HCT116 (cell line): ENCODE measurements at regions not wholly inside any gene's neighbourhood (a gene's known extent, or its start where the extent isn't known, plus 50 kb on each side); places are given as distances from the start of the nearest gene placed in this dataset.

Source experiments
- ATAC-seq: fragments of 200-7000 bp; cut with Tn5 transposase; 2 replicates; pipeline ENCODE4 v1.9.1; 2020; ENCODE audit warnings: mild to moderate bottlenecking, moderate library complexity
- BruUV-seq: library from RNA; stranded (reverse); fragments of 400-500 nt; replicated peaks from 2 replicates; lab custom pipeline; 2021; lab: Mats Ljungman, UMichigan
- CTCF ChIA-PET: fragments of 300-600 bp; sonication (Branson Sonifier 250); formaldehyde crosslinking; loops from one replicate; lab custom pipeline; 2021; ENCODE audit warnings: antibody characterized with exemption; lab: Charles Lee
- POLR2A ChIA-PET: fragments of 300-600, 350-600 bp; sonication (Branson Sonifier 250); formaldehyde crosslinking; loops from one replicate; lab custom pipeline; 2021; ENCODE audit warnings: antibody characterized with exemption; lab: Charles Lee
- RAD21 ChIA-PET, 2 experiments: fragments of 300-600 bp; sonication (Branson Sonifier 250); formaldehyde crosslinking; loops; one replicate each; lab custom pipeline; 2023; ENCODE audit warnings: low total read pairs in 2 of 2; ENCODE audit not compliant: uncharacterized antibody in 2 of 2, unreplicated experiment in 2 of 2, low non-redundant PET in 1 of 2; lab: Charles Lee
- DNase-seq: peaks from one replicate; pipeline ENCODE4 v3.0.0-alpha.2; 2010; ENCODE audit warnings: low read depth, low spot score
- H2AFZ ChIP-seq: fragments of 200-600 bp; shearing (Covaris generic), sonication (generic); 2 replicates; pipeline ENCODE4 v1.6.1; 2017; ENCODE audit warnings: low read depth, mixed run types, mixed read lengths, antibody characterized with exemption, low read length; ENCODE audit not compliant: poor library complexity, severe bottlenecking
- H3K27ac ChIP-seq: 2 replicates; pipeline ENCODE4 v1.5.1; 2012; ENCODE audit warnings: low read depth, low read length
- H3K27me3 ChIP-seq: fragments of 200-600 bp; sonication (generic); 2 replicates; pipeline ENCODE4 v1.6.1; 2016; ENCODE audit warnings: mixed run types, low read length, mixed read lengths; ENCODE audit not compliant: insufficient read depth
- H3K36me3 ChIP-seq, 2 experiments: fragments of 200-500 bp in 1 of 2; fragments of 200-600 bp in 1 of 2; sonication (Bioruptor generic) in 1 of 2; sonication (generic) in 1 of 2; 2 replicates each; pipeline versions ENCODE4 v1.5.1 to v1.6.1; 2014 to 2016; ENCODE audit warnings: low read length in 2 of 2, inconsistent platforms in 1 of 2, mixed read lengths in 1 of 2, mixed run types in 1 of 2; ENCODE audit not compliant: insufficient read depth in 2 of 2, control insufficient read depth in 1 of 2
- H3K4me1 ChIP-seq, 2 experiments: fragments of 200-600 bp in 1 of 2; sonication (generic) in 1 of 2; 2 replicates each; pipeline versions ENCODE4 v1.5.1 to v1.6.1; 2012 to 2017; ENCODE audit warnings: low read length in 2 of 2, inconsistent platforms in 1 of 2, mild to moderate bottlenecking in 1 of 2, mixed read lengths in 1 of 2, mixed run types in 1 of 2, moderate library complexity in 1 of 2; ENCODE audit not compliant: insufficient read depth in 2 of 2, control insufficient read depth in 1 of 2
- H3K4me2 ChIP-seq: fragments of 200-600 bp; sonication (generic); 2 replicates; pipeline ENCODE4 v1.6.1; 2017; ENCODE audit warnings: mixed run types, low read length, mixed read lengths
- H3K4me3 ChIP-seq, 2 experiments: fragments of 200-600 bp in 1 of 2; sonication (generic) in 1 of 2; replicated peaks in 1 of 2; 2 replicates each; pipeline ENCODE4 v1.5.1; 2011 to 2016; ENCODE audit warnings: low read length in 2 of 2, control low read depth in 1 of 2, low read depth in 1 of 2, mild to moderate bottlenecking in 1 of 2, mixed read lengths in 1 of 2, mixed run types in 1 of 2
- H3K79me2 ChIP-seq: fragments of 200-600 bp; sonication (generic); 2 replicates; pipeline ENCODE4 v1.6.1; 2017; ENCODE audit warnings: mild to moderate bottlenecking, mixed run types, low read length, moderate library complexity, mixed read lengths; ENCODE audit not compliant: insufficient read depth
- H3K9ac ChIP-seq: fragments of 200-600 bp; sonication (generic); 2 replicates; pipeline ENCODE4 v1.6.1; 2016; ENCODE audit warnings: low read length, mixed read lengths
- H3K9me2 ChIP-seq: fragments of 200-600 bp; sonication (generic), shearing (Covaris generic); 2 replicates; pipeline ENCODE4 v1.6.1; 2017; ENCODE audit warnings: mixed run types, mild to moderate bottlenecking, moderate library complexity; ENCODE audit not compliant: insufficient read depth
- H3K9me3 ChIP-seq, 2 experiments: fragments of 200-500 bp in 1 of 2; fragments of 200-600 bp in 1 of 2; sonication (Bioruptor generic) in 1 of 2; sonication (generic) in 1 of 2; 2 replicates each; pipeline ENCODE4 v1.6.1; 2014 to 2017; ENCODE audit warnings: low read length in 2 of 2, mixed read lengths in 2 of 2, inconsistent platforms in 1 of 2, low read depth in 1 of 2, mild to moderate bottlenecking in 1 of 2, mixed run types in 1 of 2, moderate library complexity in 1 of 2; ENCODE audit not compliant: control insufficient read depth in 1 of 2, insufficient read depth in 1 of 2
- H4K20me1 ChIP-seq: fragments of 200-600 bp; sonication (generic), shearing (Covaris generic); 2 replicates; pipeline ENCODE4 v1.6.1; 2017; ENCODE audit warnings: mixed run types, mild to moderate bottlenecking, moderate library complexity; ENCODE audit not compliant: insufficient read depth
- ATF3 ChIP-seq: IDR thresholded peaks from 2 replicates; pipeline ENCODE4 v1.6.1; 2012
- CBX3 ChIP-seq: IDR thresholded peaks from 2 replicates; pipeline ENCODE4 v1.6.1; 2012; ENCODE audit warnings: low read depth
- CEBPB ChIP-seq: IDR thresholded peaks from 2 replicates; pipeline ENCODE4 v1.6.1; 2012; ENCODE audit warnings: low read depth
- CTCF ChIP-seq, 3 experiments: fragments of 200-600 bp in 1 of 3; sonication (generic) in 1 of 3; IDR thresholded peaks in 2 of 3; conservative IDR thresholded peaks in 1 of 3; 2 replicates each; pipeline ENCODE4 v1.5.1; 2012 to 2017; ENCODE audit warnings: low read depth in 2 of 3, low read length in 2 of 3, antibody characterized with exemption in 1 of 3, borderline replicate concordance in 1 of 3, control low read depth in 1 of 3, mild to moderate bottlenecking in 1 of 3, mixed read lengths in 1 of 3, mixed run types in 1 of 3, moderate library complexity in 1 of 3; ENCODE audit not compliant: insufficient read depth in 1 of 3
- EZH2 ChIP-seq: fragments of 200-600 bp; sonication (generic); IDR thresholded peaks from 2 replicates; pipeline ENCODE4 v1.6.1; 2017; ENCODE audit warnings: antibody characterized with exemption, mixed run types
- EZH2phosphoT487 ChIP-seq: fragments of 200-600 bp; IDR thresholded peaks from 2 replicates; pipeline ENCODE4 v1.6.1; 2018; ENCODE audit warnings: antibody characterized with exemption, borderline replicate concordance
- FOSL1 ChIP-seq: IDR thresholded peaks from 2 replicates; pipeline ENCODE4 v1.6.1; 2012; ENCODE audit warnings: low read depth
- JUND ChIP-seq: IDR thresholded peaks from 2 replicates; pipeline ENCODE4 v1.6.1; 2012
- MAX ChIP-seq: IDR thresholded peaks from 2 replicates; pipeline ENCODE4 v1.6.1; 2012
- POLR2A ChIP-seq: IDR thresholded peaks from 2 replicates; pipeline ENCODE4 v1.7.0; 2011; ENCODE audit warnings: borderline replicate concordance; ENCODE audit not compliant: insufficient read depth, insufficient read length; ENCODE audit errors: extremely low read depth
- POLR2AphosphoS5 ChIP-seq: IDR thresholded peaks from 2 replicates; pipeline ENCODE4 v1.6.1; 2011; ENCODE audit warnings: mild to moderate bottlenecking, low read depth, low read length, moderate library complexity
- RAD21 ChIP-seq: IDR thresholded peaks from 2 replicates; pipeline ENCODE4 v1.6.1; 2012; ENCODE audit warnings: low read depth, mild to moderate bottlenecking
- REST ChIP-seq: IDR thresholded peaks from 2 replicates; pipeline ENCODE4 v1.6.1; 2012; ENCODE audit warnings: low read depth
- SIN3A ChIP-seq: IDR thresholded peaks from 2 replicates; pipeline ENCODE4 v1.6.1; 2012; ENCODE audit warnings: low read depth
- SP1 ChIP-seq: IDR thresholded peaks from 2 replicates; pipeline ENCODE4 v1.6.1; 2012; ENCODE audit warnings: low read depth
- SRF ChIP-seq: IDR thresholded peaks from 2 replicates; pipeline ENCODE4 v1.6.1; 2012; ENCODE audit warnings: low read depth
- YY1 ChIP-seq: IDR thresholded peaks from 2 replicates; pipeline ENCODE4 v1.6.1; 2011; ENCODE audit warnings: low read length, low read depth, moderate library complexity, mild to moderate bottlenecking; ENCODE audit not compliant: insufficient replicate concordance; ENCODE audit errors: extremely low read depth
- ZFX ChIP-seq: fragments of 450-650 bp; IDR thresholded peaks from 2 replicates; pipeline ENCODE4 v1.6.1; 2017
- ZNF274 ChIP-seq: fragments of 200-500 bp; sonication (Bioruptor generic); IDR thresholded peaks from 2 replicates; pipeline ENCODE4 v1.6.1; 2014; ENCODE audit warnings: mild to moderate bottlenecking, low read depth, low read length, inconsistent platforms
- intact Hi-C: fragments of 100-400 bp; cut with micrococcal nuclease; formaldehyde crosslinking; loops from 2 replicates; pipeline ENCODE4 v1.10.0; 2022
- TF ChIP-seq, protein P1 (sequence below): IDR thresholded peaks from 2 replicates; pipeline ENCODE4 v1.6.1; 2011; ENCODE audit warnings: mild to moderate bottlenecking, low read length, moderate library complexity; ENCODE audit not compliant: insufficient replicate concordance; ENCODE audit errors: extremely low read depth

DNA sequence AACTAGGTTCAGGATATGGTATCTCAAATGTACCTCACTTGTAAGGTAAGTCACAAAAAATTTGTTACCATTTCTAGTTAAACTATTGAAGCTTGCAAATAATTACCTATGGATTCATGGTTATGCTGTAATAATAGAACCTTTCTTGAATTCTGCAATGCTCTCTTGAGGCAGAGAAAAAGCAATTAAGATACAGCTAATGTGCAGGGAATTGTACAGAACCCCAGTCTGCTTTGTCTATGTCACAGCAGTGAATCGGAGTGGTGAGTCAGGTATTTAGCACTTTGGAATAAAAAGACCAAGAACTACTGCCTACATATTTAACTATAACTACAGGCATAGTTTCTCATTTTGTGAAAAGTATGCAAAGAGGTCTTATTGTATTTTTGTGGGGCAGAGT is 228.7 kb upstream of the GOT2 start:
- BruUV-seq: no TSS peak
- ChIA-PET RAD21 (no interaction called here), CTCF (no interaction called here)
- Histone ChIP-seq H2AFZ (no peak overlapping the region), H3K9ac (no peak overlapping the region), H3K27me3 (no peaks in the 10 kb centered on the region), H3K9me2 (no peaks in the 10 kb centered on the region), H3K27ac (no peak overlapping the region), H3K4me2 (no peak overlapping the region), H3K79me2 (no peaks in the 10 kb centered on the region)
- DNase-seq (no peak), ATAC-seq (no peak)
- intact Hi-C loops: no loop called here
- no peak for TF ChIP-seq SIN3A
- TF ChIP-seq RAD21: no peak
- TF ChIP-seq CTCF (IDR thresholded peaks at IDR 0.05 in 2 of 3, conservative IDR thresholded peaks at IDR 0.05 in 1 of 3; ENCODE audit: borderline replicate concordance in 1 of 3, insufficient read depth in 1 of 3, low read depth in 2 of 3, low read length in 2 of 3): no peak
- TF ChIP-seq REST: no peak
- TF ChIP-seq YY1: no peak
- TF ChIP-seq ZNF274: no peak
- TF ChIP-seq, protein P1, sequence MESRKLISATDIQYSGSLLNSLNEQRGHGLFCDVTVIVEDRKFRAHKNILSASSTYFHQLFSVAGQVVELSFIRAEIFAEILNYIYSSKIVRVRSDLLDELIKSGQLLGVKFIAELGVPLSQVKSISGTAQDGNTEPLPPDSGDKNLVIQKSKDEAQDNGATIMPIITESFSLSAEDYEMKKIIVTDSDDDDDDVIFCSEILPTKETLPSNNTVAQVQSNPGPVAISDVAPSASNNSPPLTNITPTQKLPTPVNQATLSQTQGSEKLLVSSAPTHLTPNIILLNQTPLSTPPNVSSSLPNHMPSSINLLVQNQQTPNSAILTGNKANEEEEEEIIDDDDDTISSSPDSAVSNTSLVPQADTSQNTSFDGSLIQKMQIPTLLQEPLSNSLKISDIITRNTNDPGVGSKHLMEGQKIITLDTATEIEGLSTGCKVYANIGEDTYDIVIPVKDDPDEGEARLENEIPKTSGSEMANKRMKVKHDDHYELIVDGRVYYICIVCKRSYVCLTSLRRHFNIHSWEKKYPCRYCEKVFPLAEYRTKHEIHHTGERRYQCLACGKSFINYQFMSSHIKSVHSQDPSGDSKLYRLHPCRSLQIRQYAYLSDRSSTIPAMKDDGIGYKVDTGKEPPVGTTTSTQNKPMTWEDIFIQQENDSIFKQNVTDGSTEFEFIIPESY: no peak
- no peak for TF ChIP-seq FOSL1
- TF ChIP-seq EZH2phosphoT487: no peak
- TF ChIP-seq ZFX: no peak
- no peak for TF ChIP-seq POLR2AphosphoS5
- no peak for TF ChIP-seq JUND
- no peak for TF ChIP-seq EZH2
- no peak for TF ChIP-seq MAX
- TF ChIP-seq POLR2A: no peak
- no peak for TF ChIP-seq CBX3
- TF ChIP-seq SRF: no peak
- no peak for TF ChIP-seq SP1
- TF ChIP-seq ATF3: no peak
- no peak for TF ChIP-seq CEBPB
- TF ChIP-seq, all 23 proteins: peak for 0
- H4K20me1 ChIP-seq: no peaks in the 10 kb centered on the region
- no peaks in the 10 kb centered on the region for H3K9me3 ChIP-seq
- no peaks in the 10 kb centered on the region for H3K4me1 ChIP-seq
- H3K36me3 ChIP-seq: no peaks in the 10 kb centered on the region
- no peak overlapping the region for H3K4me3 ChIP-seq
- POLR2A ChIA-PET: no interaction called here
